ENCODE measurements at regions not wholly inside any gene's neighbourhood (a gene's known extent, or its start where the extent isn't known, plus 50 kb on each side); places are given as distances from the start of the nearest gene placed in this dataset.

DNA sequence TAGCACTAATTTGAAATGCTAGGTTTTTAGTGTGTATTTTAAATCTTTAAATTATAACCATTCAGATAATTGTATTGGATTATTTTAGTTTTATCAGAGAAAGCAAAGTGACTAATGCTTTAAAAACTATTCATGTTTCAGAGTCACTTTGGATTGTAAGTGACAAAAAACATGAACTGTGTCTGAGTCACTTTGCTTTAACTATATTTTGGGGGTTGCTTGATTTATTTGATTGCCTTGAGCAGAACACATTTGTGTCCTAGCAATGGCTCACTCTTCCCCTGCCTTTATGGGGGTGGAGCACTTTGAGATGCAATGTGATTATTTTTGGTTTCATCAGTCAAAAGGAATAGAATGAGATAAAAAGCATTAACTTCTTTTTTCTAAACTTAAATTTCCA is 188.4 kb upstream of the ARX start:
- Histone ChIP-seq H3K4me1 (ENCODE audit: insufficient read depth, low read length) (no peaks in the 10 kb centered on the region), H3K27ac (ENCODE audit: low read depth in 1 of 2, low read length in 2 of 2) (no peak overlapping the region), H3K27me3 (ENCODE audit: control insufficient read depth in 1 of 2, insufficient read depth in 2 of 2, low read length in 2 of 2) (no peaks in the 10 kb centered on the region), H3K4me3 (ENCODE audit: low read length) (no peak overlapping the region), H3K36me3 (ENCODE audit: insufficient read depth, low read length) (no peaks in the 10 kb centered on the region), H3K9me3 (ENCODE audit: control insufficient read depth in 1 of 2, insufficient read depth in 1 of 2, low read length in 2 of 2) (no peaks in the 10 kb centered on the region)
- no peaks in the 10 kb centered on the region for H3K36me3 Mint-ChIP-seq (ENCODE audit: low read depth)
- H3K9me3 Mint-ChIP-seq, result no peaks in the 10 kb centered on the region
- H3K4me3 Mint-ChIP-seq, result no peak overlapping the region
- ChIA-PET POLR2A (no interaction called here), CTCF (no interaction called here)
- intact Hi-C loops (cut with DNase I, micrococcal nuclease), result no loop called here
- no peak for ATAC-seq (ENCODE audit: poor library complexity)
- TF ChIP-seq, protein P1, sequence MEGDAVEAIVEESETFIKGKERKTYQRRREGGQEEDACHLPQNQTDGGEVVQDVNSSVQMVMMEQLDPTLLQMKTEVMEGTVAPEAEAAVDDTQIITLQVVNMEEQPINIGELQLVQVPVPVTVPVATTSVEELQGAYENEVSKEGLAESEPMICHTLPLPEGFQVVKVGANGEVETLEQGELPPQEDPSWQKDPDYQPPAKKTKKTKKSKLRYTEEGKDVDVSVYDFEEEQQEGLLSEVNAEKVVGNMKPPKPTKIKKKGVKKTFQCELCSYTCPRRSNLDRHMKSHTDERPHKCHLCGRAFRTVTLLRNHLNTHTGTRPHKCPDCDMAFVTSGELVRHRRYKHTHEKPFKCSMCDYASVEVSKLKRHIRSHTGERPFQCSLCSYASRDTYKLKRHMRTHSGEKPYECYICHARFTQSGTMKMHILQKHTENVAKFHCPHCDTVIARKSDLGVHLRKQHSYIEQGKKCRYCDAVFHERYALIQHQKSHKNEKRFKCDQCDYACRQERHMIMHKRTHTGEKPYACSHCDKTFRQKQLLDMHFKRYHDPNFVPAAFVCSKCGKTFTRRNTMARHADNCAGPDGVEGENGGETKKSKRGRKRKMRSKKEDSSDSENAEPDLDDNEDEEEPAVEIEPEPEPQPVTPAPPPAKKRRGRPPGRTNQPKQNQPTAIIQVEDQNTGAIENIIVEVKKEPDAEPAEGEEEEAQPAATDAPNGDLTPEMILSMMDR (IDR thresholded peaks at IDR 0.05), result no peak
- no peak for DNase-seq
- H3K4me1 Mint-ChIP-seq (ENCODE audit: low read depth), result no peaks in the 10 kb centered on the region
- no peak overlapping the region for H3K27ac Mint-ChIP-seq
- peaks cover 5% of the 10 kb centered on the region for H3K27me3 Mint-ChIP-seq

DNA sequence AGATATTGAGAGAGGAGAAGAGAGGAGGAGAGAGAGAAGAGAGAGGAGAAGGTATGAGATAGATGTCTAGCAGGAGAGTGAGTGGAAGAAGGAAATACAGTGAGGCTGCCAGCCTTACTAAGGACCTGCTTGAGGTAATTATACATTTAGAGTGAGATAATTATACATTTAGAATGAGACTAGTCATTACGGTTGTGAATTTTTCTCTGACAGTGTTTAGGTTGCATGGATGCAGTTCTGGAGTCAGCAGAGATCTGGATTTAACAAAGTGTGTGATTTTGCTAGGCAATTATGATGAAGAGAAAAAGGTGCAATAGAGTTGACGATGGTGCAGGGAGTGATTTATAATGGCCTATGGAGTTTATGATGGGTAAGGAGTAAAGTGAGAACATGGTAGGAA is 187.1 kb upstream of the ARX start:
- no peak for ATAC-seq (ENCODE audit: poor library complexity)
- no peak overlapping the region for H3K27ac Mint-ChIP-seq

DNA sequence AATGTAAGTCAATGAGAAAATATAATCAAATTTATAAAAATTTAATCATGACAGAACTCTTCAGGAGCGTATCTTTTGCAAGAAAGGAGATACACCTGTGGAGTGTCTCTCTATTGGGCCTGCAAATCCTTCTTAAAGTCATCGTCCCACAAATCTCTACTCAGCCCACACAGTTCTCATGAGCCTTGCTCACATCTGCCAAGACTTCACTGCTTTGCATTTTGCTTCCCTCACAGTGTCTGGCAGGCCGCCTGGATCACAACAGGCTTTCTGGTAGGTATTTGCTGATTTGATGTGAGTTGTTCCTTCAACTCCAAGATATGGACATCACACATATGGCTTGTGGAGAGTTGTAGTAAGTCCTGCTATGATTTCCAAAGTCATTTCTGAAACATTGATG is 183.1 kb upstream of the ARX start:
- Mint-ChIP-seq H3K4me1 (ENCODE audit: low read depth) (no peaks in the 10 kb centered on the region), H3K4me3 (no peak overlapping the region), H3K27me3 (no peaks in the 10 kb centered on the region), H3K36me3 (ENCODE audit: low read depth) (no peaks in the 10 kb centered on the region), H3K27ac (no peak overlapping the region), H3K9me3 (no peaks in the 10 kb centered on the region)
- TF ChIP-seq, protein P1 (IDR thresholded peaks at IDR 0.05), result no peak
- ATAC-seq (ENCODE audit: poor library complexity) (no peak), DNase-seq (no peak)
- ChIA-PET POLR2A (no interaction called here), CTCF (no interaction called here)
- intact Hi-C loops (cut with DNase I, micrococcal nuclease), result no loop called here
- Histone ChIP-seq H3K27me3 (ENCODE audit: control insufficient read depth in 1 of 2, insufficient read depth in 2 of 2, low read length in 2 of 2) (no peaks in the 10 kb centered on the region), H3K9me3 (ENCODE audit: control insufficient read depth in 1 of 2, insufficient read depth in 1 of 2, low read length in 2 of 2) (no peaks in the 10 kb centered on the region), H3K4me1 (ENCODE audit: insufficient read depth, low read length) (no peaks in the 10 kb centered on the region), H3K27ac (ENCODE audit: low read depth in 1 of 2, low read length in 2 of 2) (no peak overlapping the region), H3K4me3 (ENCODE audit: low read length) (no peak overlapping the region), H3K36me3 (ENCODE audit: insufficient read depth, low read length) (no peaks in the 10 kb centered on the region)

More for the DNA sequence above, 187.1 kb upstream of the ARX start:
- ChIA-PET CTCF (no interaction called here), POLR2A (no interaction called here)
- TF ChIP-seq, protein P1 (IDR thresholded peaks at IDR 0.05), result no peak
- intact Hi-C loops (cut with DNase I, micrococcal nuclease), result no loop called here
- no peak for DNase-seq
- no peaks in the 10 kb centered on the region for H3K36me3 ChIP-seq (ENCODE audit: insufficient read depth, low read length)
- H3K36me3 Mint-ChIP-seq (ENCODE audit: low read depth), result no peaks in the 10 kb centered on the region
- no peak overlapping the region for H3K4me3 ChIP-seq (ENCODE audit: low read length)
- H3K27me3 Mint-ChIP-seq, result peaks cover 5% of the 10 kb centered on the region
- no peaks in the 10 kb centered on the region for H3K9me3 Mint-ChIP-seq
- H3K4me1 Mint-ChIP-seq (ENCODE audit: low read depth), result no peaks in the 10 kb centered on the region
- no peak overlapping the region for H3K4me3 Mint-ChIP-seq
- H3K4me1 ChIP-seq (ENCODE audit: insufficient read depth, low read length), result no peaks in the 10 kb centered on the region
- no peaks in the 10 kb centered on the region for H3K27me3 ChIP-seq (ENCODE audit: control insufficient read depth in 1 of 2, insufficient read depth in 2 of 2, low read length in 2 of 2)
- H3K9me3 ChIP-seq (ENCODE audit: control insufficient read depth in 1 of 2, insufficient read depth in 1 of 2, low read length in 2 of 2), result no peaks in the 10 kb centered on the region
- H3K27ac ChIP-seq (ENCODE audit: low read depth in 1 of 2, low read length in 2 of 2), result no peak overlapping the region

All from CD4-positive, alpha-beta T cell (primary cell).